GM19351 (cell line): ENCODE measurements at regions not wholly inside any gene's neighbourhood (a gene's known extent, or its start where the extent isn't known, plus 50 kb on each side); places are given as distances from the start of the nearest gene placed in this dataset.
"Not testable (repeated sequence)": the region's sequence is repeated elsewhere in the genome, so short reads cannot be mapped to it uniquely, and the experiment has no call there.

Experiments used
- ATAC-seq: cut with Tn5 transposase; IDR thresholded peaks from one replicate; pipeline ENCODE4 v1.9.1; 2021; ENCODE audit warnings: mild to moderate bottlenecking, moderate library complexity; ENCODE audit not compliant: unreplicated experiment

DNA sequence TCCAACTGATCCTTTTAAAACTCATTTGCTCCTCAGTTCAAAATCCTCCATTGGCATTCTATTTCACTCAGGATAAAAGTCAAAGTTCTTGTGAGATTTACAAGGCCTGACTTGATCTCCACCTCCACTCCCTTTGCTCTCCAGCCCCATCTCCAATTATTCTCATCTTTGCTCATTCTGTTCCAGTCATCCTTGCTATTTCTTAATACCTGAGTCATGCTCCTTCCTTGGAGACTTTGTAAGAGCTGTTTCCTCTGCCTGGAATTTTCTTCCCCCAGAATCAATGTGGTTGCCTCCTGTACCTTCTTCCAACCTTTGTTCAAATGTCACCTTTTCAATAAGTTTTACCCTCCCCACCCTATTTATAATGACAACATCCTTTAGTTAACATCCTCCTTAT, 373.5 kb downstream of the HTR1B start:
- no peak for ATAC-seq

- ATAC-seq = not testable (repeated sequence)
Measured at GRCh38 chr6:77087794-77088318, 375.4 kb downstream of the HTR1B start.

GRCh38 chr6:77074037-77074713, 389.1 kb downstream of the HTR1B start:
- ATAC-seq = no peak

- ATAC-seq = no peak
Measured at GRCh38 chr6:77073410-77073760, 389.9 kb downstream of the HTR1B start.

DNA sequence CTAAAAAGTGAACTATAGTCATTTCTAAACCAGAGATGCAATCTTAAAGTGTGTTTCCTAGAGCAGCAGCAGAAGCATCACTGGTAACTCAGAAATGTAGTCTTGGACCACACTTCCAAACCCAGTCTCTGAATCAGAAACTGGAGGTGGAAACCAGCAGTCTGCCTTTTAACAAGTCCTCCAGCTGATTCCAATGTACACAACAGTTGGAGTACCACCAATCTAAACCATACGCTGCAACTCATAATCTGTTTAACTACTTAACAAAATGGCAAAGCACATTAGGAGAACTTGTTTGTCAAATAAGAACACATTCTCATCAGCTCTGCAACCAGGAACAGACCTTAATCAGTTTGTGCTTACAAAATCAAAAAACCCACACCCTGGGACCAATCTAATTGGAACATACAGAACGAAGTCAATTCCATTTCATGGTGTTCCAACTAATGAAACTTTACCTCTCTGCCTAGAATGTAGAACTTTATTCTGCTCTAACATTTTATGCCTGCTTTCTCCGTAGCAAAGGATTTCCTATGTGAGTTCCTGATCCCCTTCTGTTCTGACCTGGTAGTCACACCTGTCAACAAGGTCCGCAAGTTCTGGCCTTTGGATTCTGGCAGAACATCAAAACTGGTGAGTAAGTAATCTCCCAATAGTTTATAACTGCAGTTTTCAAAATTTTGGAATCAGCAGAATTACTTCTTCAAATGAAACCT, 390.4 kb downstream of the HTR1B start:
- no peak for ATAC-seq

DNA sequence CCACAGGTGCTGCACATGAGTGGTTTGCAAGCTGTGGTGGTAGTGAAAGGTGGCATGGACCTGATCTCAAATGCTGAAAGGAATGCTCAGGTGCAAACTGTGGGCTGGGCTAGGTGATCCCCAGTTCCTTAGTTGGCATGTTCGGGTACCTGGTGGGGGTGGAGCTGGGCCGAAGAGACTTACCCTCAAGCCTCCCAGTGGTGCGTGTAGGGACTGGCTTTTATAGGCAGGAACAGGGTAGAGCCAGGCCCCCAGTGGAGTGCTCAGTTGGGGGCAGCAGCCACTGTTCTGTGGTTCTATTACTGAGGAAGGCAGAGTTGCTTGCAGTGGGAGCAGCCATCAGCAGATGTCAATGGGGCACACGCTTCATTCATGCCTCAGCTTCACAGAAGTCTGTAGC, 399.8 kb downstream of the HTR1B start:
- ATAC-seq = no peak

DNA sequence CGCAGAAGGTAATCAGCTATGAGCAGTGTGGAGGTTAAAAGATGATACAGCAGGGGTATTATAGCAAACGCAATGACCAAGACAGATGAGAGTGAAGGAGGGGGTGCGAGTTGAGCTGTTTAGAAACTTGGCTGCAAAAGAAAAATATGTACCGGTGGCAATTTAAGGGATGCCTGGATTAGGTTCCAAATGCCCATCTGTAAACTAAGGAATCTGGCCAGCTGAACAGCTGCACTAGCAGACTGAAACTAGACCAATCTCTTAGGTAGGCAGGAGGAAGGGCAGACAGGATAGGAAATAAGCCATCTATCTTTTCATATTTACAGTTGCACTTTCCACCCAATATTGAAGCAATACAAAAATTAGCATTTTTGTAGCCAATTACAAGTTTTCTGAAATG, 407.6 kb downstream of the HTR1B start:
- no peak for ATAC-seq

GRCh38 chr6:77040568-77041195, 422.6 kb downstream of the HTR1B start:
- ATAC-seq = no peak

DNA sequence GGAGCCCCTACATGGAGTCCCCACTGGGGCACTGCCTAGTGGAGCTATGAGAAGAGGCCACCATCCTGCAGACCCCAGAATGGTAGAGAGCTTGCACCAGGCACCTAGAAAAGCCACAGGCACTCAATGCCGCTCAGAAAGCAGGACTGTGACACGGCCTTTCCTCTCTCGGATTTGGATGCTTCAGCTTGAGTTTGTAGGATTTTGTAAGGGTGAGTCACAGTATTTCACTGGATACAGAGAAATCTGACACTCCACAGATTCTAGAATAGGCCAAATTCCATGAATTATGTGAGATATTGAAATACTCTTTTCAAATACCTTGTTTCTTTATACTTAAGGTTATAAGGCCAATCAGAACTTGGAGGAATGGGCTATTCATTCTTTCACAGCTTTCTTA, 424.5 kb downstream of the HTR1B start:
- no peak for ATAC-seq

DNA sequence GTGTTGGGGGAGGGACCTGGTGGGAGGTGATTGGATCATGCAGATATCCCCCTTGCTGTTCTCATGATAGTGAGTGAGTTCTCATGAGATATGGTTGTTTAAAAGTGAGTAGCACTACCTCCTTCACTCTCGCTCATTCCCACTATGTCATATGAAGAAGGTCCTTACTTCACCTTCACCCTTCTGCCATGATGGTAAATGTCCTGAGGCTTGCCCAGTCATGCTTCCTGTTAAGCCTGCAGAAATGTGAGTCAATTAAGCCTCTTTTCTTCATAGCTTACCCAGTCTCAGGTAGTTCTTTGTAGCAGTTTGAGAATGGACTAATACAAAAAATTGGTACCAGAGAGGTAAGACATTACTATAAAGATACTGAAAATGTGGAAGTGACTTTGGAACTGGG, 425.9 kb downstream of the HTR1B start:
- no peak for ATAC-seq

DNA sequence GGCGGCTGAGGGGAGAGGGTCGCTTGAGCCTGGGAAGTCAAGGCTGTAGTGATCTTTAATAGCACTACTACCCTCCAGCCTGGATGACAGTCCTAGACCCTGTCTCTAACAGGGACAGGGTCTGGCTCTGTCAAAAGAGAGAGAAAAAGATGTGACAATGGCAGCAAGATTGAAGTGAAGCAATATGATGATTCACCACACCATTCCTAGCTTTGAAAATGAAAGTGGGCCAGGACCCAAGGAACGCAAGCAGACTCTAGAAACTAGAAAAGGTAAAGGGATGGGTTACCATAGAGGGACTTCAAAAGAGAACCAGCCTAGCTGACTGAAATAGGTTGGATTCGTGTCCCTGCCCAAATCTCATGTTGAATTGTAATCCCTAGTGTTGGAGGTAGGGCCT, 426.9 kb downstream of the HTR1B start:
- no peak for ATAC-seq

GRCh38 chr6:77034161-77034560, 429.1 kb downstream of the HTR1B start:
- ATAC-seq = no peak

GRCh38 chr6:77030929-77031674, 432.2 kb downstream of the HTR1B start:
- no peak for ATAC-seq

GRCh38 chr6:77026341-77026740, 436.9 kb downstream of the HTR1B start:
- no peak for ATAC-seq

- ATAC-seq = no peak
Measured at GRCh38 chr6:77025736-77026223, 437.5 kb downstream of the HTR1B start.

DNA sequence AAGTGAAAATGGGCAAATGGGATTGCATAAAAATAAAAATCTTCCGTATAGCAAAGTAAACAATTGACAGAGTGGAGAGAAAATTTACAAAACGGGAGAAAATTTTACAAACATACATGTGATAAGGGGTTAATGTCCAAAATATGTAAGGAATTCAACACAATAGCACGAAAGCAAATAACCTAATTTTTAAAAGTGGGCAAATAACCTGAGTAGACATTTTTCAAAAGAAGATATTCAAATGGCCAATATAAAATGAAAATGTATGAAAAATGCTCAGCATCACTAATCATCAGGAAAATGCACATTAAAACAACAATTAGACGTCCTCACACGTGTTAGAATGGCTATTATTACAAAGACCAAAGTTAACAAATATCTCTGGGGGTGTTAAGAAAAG, 441.5 kb downstream of the HTR1B start:
- no peak for ATAC-seq

GRCh38 chr6:77021232-77021631, 442.1 kb downstream of the HTR1B start:
- no peak for ATAC-seq

DNA sequence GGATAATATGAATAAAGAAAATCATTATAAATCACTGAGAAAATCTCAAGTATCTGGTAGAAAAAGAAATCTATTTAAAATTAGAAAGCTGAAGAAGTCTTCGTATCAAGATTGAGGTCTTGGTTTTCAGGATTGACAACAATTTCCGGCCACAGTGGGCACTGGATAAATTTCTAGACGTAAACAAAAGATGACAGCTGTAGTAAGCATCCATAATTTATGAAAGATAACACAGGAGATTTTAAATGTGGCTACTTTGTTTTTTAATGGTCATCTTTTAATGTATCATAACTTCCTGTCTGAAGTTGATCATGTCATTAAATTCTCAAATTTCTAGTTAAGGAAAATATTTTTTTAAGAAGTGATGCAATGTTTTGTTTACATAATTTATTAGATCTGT, 444.2 kb downstream of the HTR1B start:
- no peak for ATAC-seq

DNA sequence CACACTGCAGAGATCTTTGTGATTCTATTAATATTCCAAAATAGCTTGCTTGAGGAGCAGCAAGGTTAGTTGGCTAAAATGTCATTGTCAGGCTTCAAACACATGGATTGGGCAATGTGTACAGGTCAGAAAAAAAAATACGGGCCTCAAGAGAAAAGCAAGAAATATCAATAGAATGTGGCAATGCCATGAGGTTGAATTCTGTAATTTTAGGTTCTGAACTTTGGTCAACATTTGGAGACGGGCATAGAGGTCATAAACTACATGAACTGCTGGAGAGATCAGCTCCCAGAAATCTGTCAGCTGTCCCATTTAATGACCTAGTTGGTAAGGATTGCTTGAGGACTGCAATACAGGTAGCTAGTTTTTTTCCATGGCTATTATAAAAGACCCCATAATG, 445.8 kb downstream of the HTR1B start:
- no peak for ATAC-seq

DNA sequence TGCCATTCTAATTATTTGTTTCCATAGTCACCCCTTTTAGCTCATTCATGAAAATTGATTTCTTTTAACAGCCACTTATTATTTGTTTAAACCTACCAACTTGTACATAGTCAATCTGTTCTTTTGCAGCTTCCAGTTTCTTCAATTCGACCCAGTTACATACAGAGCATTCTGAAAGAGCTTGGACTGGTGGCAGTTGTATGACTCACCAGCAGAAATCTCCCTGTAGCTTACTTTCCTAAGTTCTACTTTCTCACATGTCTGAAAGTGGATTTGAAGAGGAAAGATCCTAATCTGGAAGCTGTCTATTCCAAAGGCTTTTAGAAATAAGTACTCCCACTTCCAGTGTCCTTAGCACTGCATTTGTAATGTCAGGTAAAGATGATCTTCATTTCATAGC, 447.9 kb downstream of the HTR1B start:
- ATAC-seq = no peak

- ATAC-seq = no peak
Measured at GRCh38 chr6:77011929-77012545, 451.3 kb downstream of the HTR1B start.
